ENCODE measurements at regions not wholly inside any gene's neighbourhood (a gene's known extent, or its start where the extent isn't known, plus 50 kb on each side); places are given as distances from the start of the nearest gene placed in this dataset.
A peak's percentile ranks its signal among the peaks of the same experiment; 100 is the strongest.

DNA sequence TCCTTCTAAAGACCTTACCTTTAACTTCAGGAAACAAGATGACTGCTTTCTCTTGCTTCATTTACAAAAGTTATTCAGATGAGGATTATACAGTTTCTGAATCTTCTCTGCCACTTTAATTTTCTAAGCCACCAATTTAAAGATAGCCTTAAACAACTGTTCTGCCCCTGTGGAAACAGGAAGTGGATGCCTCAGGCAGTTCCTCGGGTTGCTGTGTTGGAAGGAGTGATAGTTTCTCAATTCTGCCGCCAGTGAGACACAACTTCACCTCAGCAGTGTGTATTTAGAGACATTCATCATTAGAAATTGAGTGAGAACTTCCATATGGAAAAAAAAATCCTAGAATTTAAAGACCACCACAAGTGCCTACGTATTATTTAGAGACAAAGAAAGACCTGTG lies 475.1 kb upstream of the WWC1 start:
- H3K9me1 ChIP-seq (ENCODE audit: control insufficient read depth, extremely low read depth, insufficient read depth, low read length) = no peaks in the 10 kb centered on the region
- H2AFZ ChIP-seq (ENCODE audit: control insufficient read depth, low read length) = no peak overlapping the region
- peaks cover 76% of the 10 kb centered on the region for H3K4me1 ChIP-seq (ENCODE audit: control insufficient read depth, extremely low read depth, insufficient read depth, low read length)
- no peak for DNase-seq (ENCODE audit: low read depth, low spot score)
- peaks cover 17% of the 10 kb centered on the region for H3K79me2 ChIP-seq (ENCODE audit: control insufficient read depth, insufficient read depth, low read length)
- H4K20me1 ChIP-seq (ENCODE audit: control insufficient read depth, extremely low read depth, insufficient read depth, low read length) = no peaks in the 10 kb centered on the region
- H3K4me3 ChIP-seq (ENCODE audit: control insufficient read depth in 2 of 3, extremely low read depth in 1 of 3, insufficient read depth in 2 of 3, low read depth in 1 of 3, low read length in 3 of 3) = peak overlapping the region in 2 of 3 experiments; percentile 37 to 43
- peak overlapping the region; percentile 97 for H3K27ac ChIP-seq (ENCODE audit: control insufficient read depth, insufficient read depth, low read length)
- dilution Hi-C loops (cut with MboI; ENCODE audit: extremely low pct_ligation_motif_present, low sequenced_read_pairs) = no loop called here
- H3K36me3 ChIP-seq (ENCODE audit: control insufficient read depth in 2 of 2, extremely low read depth in 1 of 2, insufficient read depth in 2 of 2, low read length in 2 of 2) = no peaks in the 10 kb centered on the region
- no peaks in the 10 kb centered on the region for H3K9me3 ChIP-seq (ENCODE audit: control insufficient read depth, low read depth, low read length)
- H3K4me2 ChIP-seq (ENCODE audit: control insufficient read depth, extremely low read depth, insufficient read depth, low read depth, low read length) = peak overlapping the region; percentile 78
- TF ChIP-seq EZH2 (IDR thresholded peaks at IDR 0.05; ENCODE audit: low read length) = no peak
- TF ChIP-seq, protein P1, sequence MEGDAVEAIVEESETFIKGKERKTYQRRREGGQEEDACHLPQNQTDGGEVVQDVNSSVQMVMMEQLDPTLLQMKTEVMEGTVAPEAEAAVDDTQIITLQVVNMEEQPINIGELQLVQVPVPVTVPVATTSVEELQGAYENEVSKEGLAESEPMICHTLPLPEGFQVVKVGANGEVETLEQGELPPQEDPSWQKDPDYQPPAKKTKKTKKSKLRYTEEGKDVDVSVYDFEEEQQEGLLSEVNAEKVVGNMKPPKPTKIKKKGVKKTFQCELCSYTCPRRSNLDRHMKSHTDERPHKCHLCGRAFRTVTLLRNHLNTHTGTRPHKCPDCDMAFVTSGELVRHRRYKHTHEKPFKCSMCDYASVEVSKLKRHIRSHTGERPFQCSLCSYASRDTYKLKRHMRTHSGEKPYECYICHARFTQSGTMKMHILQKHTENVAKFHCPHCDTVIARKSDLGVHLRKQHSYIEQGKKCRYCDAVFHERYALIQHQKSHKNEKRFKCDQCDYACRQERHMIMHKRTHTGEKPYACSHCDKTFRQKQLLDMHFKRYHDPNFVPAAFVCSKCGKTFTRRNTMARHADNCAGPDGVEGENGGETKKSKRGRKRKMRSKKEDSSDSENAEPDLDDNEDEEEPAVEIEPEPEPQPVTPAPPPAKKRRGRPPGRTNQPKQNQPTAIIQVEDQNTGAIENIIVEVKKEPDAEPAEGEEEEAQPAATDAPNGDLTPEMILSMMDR (optimal IDR thresholded peaks at IDR 0.05 in 1 of 3, IDR thresholded peaks at IDR 0.05 in 1 of 3, conservative IDR thresholded peaks at IDR 0.05 in 1 of 3; ENCODE audit: extremely low read depth in 1 of 3, insufficient read depth in 2 of 3, low read length in 3 of 3) = no peak
- peak overlapping the region; percentile 74 for H3K9ac ChIP-seq (ENCODE audit: control insufficient read depth, extremely low read depth, insufficient read depth, low read length)
- FAIRE-seq = peak; percentile 34
- H3K27me3 ChIP-seq (ENCODE audit: control insufficient read depth, extremely low read depth, insufficient read depth, low read length) = no peaks in the 10 kb centered on the region

DNA sequence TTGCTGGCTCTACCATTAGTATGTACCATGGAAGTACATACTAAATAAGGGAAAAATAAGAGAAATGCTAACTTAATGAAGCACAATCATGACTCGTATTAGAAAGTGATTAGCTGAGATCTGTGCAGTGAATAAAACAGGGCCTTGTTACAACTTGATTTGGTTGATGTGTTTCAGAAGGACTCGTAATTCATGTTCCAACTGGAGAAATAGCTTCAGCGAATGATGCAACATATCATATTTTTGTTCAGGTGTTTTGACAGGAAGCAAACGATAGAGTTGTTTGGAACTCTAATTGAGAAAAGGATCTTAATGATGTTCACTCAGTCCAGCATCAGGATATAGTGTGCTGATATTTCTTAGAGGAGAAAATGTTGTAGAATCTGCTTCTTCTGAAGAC lies 474.6 kb upstream of the WWC1 start:
- Histone ChIP-seq H3K9me1 (ENCODE audit: control insufficient read depth, extremely low read depth, insufficient read depth, low read length) (no peaks in the 10 kb centered on the region), H4K20me1 (ENCODE audit: control insufficient read depth, extremely low read depth, insufficient read depth, low read length) (no peaks in the 10 kb centered on the region), H3K4me3 (ENCODE audit: control insufficient read depth in 2 of 3, extremely low read depth in 1 of 3, insufficient read depth in 2 of 3, low read depth in 1 of 3, low read length in 3 of 3) (peak overlapping the region in 2 of 3 experiments; percentile 37 to 43), H3K4me1 (ENCODE audit: control insufficient read depth, extremely low read depth, insufficient read depth, low read length) (peaks cover 76% of the 10 kb centered on the region), H3K27me3 (ENCODE audit: control insufficient read depth, extremely low read depth, insufficient read depth, low read length) (no peaks in the 10 kb centered on the region), H3K4me2 (ENCODE audit: control insufficient read depth, extremely low read depth, insufficient read depth, low read depth, low read length) (peak overlapping the region; percentile 78), H3K36me3 (ENCODE audit: control insufficient read depth in 2 of 2, extremely low read depth in 1 of 2, insufficient read depth in 2 of 2, low read length in 2 of 2) (no peaks in the 10 kb centered on the region), H3K9me3 (ENCODE audit: control insufficient read depth, low read depth, low read length) (no peaks in the 10 kb centered on the region), H3K9ac (ENCODE audit: control insufficient read depth, extremely low read depth, insufficient read depth, low read length) (peak overlapping the region; percentile 74), H3K27ac (ENCODE audit: control insufficient read depth, insufficient read depth, low read length) (peak overlapping the region; percentile 97), H2AFZ (ENCODE audit: control insufficient read depth, low read length) (no peak overlapping the region), H3K79me2 (ENCODE audit: control insufficient read depth, insufficient read depth, low read length) (peaks cover 21% of the 10 kb centered on the region)
- dilution Hi-C loops (cut with MboI; ENCODE audit: extremely low pct_ligation_motif_present, low sequenced_read_pairs) = no loop called here
- peak; percentile 90 for DNase-seq (ENCODE audit: low read depth, low spot score)
- FAIRE-seq = peak; percentile 94
- no peak for TF ChIP-seq EZH2 (IDR thresholded peaks at IDR 0.05; ENCODE audit: low read length)
- TF ChIP-seq, protein P1 (optimal IDR thresholded peaks at IDR 0.05 in 1 of 3, IDR thresholded peaks at IDR 0.05 in 1 of 3, conservative IDR thresholded peaks at IDR 0.05 in 1 of 3; ENCODE audit: extremely low read depth in 1 of 3, insufficient read depth in 2 of 3, low read length in 3 of 3) = no peak

Measured in keratinocyte (primary cell).